ENCODE measurements at regions not wholly inside any gene's neighbourhood (a gene's known extent, or its start where the extent isn't known, plus 50 kb on each side); places are given as distances from the start of the nearest gene placed in this dataset.
"Not testable (repeated sequence)": the region's sequence is repeated elsewhere in the genome, so short reads cannot be mapped to it uniquely, and the experiment has no call there.

- in situ Hi-C loops (cut with HindIII; ENCODE audit: low pct_ligation_motif_present, low pct_unique_long_range_greater_than_20kb, low sequenced_read_pairs), result no loop called here
- peak; percentile 83 for DNase-seq
These were observed 146.8 kb downstream of the SEC14L1 start for GRCh38 chr17:77287432-77288068.

GRCh38 chr17:77288115-77288619 lies 147.4 kb downstream of the SEC14L1 start:
- no peak for DNase-seq
- in situ Hi-C loops (cut with HindIII; ENCODE audit: low pct_ligation_motif_present, low pct_unique_long_range_greater_than_20kb, low sequenced_read_pairs), result no loop called here

GRCh38 chr17:77290759-77291558 lies 150.2 kb downstream of the SEC14L1 start:
- DNase-seq; in situ Hi-C loops (cut with HindIII; ENCODE audit: low pct_ligation_motif_present, low pct_unique_long_range_greater_than_20kb, low sequenced_read_pairs): not testable (repeated sequence)

- no peak for DNase-seq
- in situ Hi-C loops (cut with HindIII; ENCODE audit: low pct_ligation_motif_present, low pct_unique_long_range_greater_than_20kb, low sequenced_read_pairs), result no loop called here
These were observed 151.0 kb downstream of the SEC14L1 start for GRCh38 chr17:77291591-77292386.

- in situ Hi-C loops (cut with HindIII; ENCODE audit: low pct_ligation_motif_present, low pct_unique_long_range_greater_than_20kb, low sequenced_read_pairs), result no loop called here
- no peak for DNase-seq
These were observed 154.0 kb downstream of the SEC14L1 start for GRCh38 chr17:77294761-77295160.

- DNase-seq, result no peak
- in situ Hi-C loops (cut with HindIII; ENCODE audit: low pct_ligation_motif_present, low pct_unique_long_range_greater_than_20kb, low sequenced_read_pairs), result no loop called here
These were observed 154.6 kb downstream of the SEC14L1 start for GRCh38 chr17:77295241-77295853.

GRCh38 chr17:77296769-77297409 lies 156.1 kb downstream of the SEC14L1 start:
- no peak for DNase-seq
- in situ Hi-C loops (cut with HindIII; ENCODE audit: low pct_ligation_motif_present, low pct_unique_long_range_greater_than_20kb, low sequenced_read_pairs), result no loop called here

GRCh38 chr17:77297693-77298666 lies 157.2 kb downstream of the SEC14L1 start:
- no peak for DNase-seq
- in situ Hi-C loops (cut with HindIII; ENCODE audit: low pct_ligation_motif_present, low pct_unique_long_range_greater_than_20kb, low sequenced_read_pairs), result no loop called here

- in situ Hi-C loops (cut with HindIII; ENCODE audit: low pct_ligation_motif_present, low pct_unique_long_range_greater_than_20kb, low sequenced_read_pairs), result no loop called here
- DNase-seq, result no peak
These were observed 158.0 kb downstream of the SEC14L1 start for GRCh38 chr17:77298811-77299210.

- no peak for DNase-seq
- in situ Hi-C loops (cut with HindIII; ENCODE audit: low pct_ligation_motif_present, low pct_unique_long_range_greater_than_20kb, low sequenced_read_pairs), result no loop called here
These were observed 158.7 kb downstream of the SEC14L1 start for GRCh38 chr17:77299256-77300015.

- DNase-seq, result no peak
- in situ Hi-C loops (cut with HindIII; ENCODE audit: low pct_ligation_motif_present, low pct_unique_long_range_greater_than_20kb, low sequenced_read_pairs), result no loop called here
These were observed 159.4 kb downstream of the SEC14L1 start for GRCh38 chr17:77300016-77300686.

GRCh38 chr17:77301694-77302266 lies 161.0 kb downstream of the SEC14L1 start:
- DNase-seq, result no peak
- in situ Hi-C loops (cut with HindIII; ENCODE audit: low pct_ligation_motif_present, low pct_unique_long_range_greater_than_20kb, low sequenced_read_pairs), result no loop called here

GRCh38 chr17:77302682-77303081 lies 161.9 kb downstream of the SEC14L1 start:
- in situ Hi-C loops (cut with HindIII; ENCODE audit: low pct_ligation_motif_present, low pct_unique_long_range_greater_than_20kb, low sequenced_read_pairs), result no loop called here
- no peak for DNase-seq

GRCh38 chr17:77303620-77304019 lies 162.9 kb downstream of the SEC14L1 start:
- DNase-seq, result no peak
- in situ Hi-C loops (cut with HindIII; ENCODE audit: low pct_ligation_motif_present, low pct_unique_long_range_greater_than_20kb, low sequenced_read_pairs), result no loop called here

GRCh38 chr17:77304051-77304745 lies 163.4 kb downstream of the SEC14L1 start:
- in situ Hi-C loops (cut with HindIII; ENCODE audit: low pct_ligation_motif_present, low pct_unique_long_range_greater_than_20kb, low sequenced_read_pairs), result no loop called here
- no peak for DNase-seq

All from ACHN (cell line).